NOMO-1 (cell line): ENCODE measurements at regions not wholly inside any gene's neighbourhood (a gene's known extent, or its start where the extent isn't known, plus 50 kb on each side); places are given as distances from the start of the nearest gene placed in this dataset.

ENCODE experiments used
- DNase-seq, 2 experiments: peaks; one replicate each; lab custom pipeline; 2025; ENCODE audit not compliant: unreplicated experiment in 2 of 2; lab: John Stamatoyannopoulos, UW

DNA sequence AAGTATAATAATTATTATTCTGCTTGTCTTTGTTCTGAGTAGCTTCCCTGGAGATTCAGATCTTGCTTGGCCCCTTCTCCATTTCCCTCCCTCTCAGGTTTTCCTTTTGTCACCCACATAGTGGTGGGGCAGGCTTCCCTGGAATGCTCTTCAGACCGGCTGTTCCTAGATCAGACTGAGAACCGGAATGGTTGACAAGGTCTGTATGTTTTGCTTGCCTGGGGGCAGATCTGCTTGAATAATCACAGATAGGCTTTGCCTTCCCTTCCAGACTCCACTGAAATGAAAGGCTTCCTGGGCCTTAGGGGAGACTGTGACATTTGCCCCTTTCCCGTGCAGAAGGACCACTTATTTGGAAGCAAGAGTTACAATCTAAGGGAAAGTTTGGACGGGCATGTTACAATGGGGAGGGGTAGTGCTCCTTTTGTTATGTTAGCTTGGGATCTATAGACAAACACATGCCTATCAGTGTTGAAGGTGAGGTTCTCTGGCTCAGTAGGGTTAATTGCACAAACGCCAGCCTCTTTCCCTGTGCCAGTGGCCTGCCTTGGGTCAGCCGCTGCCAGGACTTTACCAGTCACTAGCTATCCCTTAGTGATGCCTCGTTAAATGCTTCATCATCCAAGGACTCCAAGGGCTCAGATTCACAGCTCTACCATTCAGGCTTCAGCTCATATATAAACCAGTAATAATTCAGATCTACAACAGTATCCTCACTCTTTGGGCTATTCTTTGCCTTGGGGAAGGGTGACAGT lies 178.6 kb downstream of the SNAPC1 start:
- DNase-seq: no peak

DNA sequence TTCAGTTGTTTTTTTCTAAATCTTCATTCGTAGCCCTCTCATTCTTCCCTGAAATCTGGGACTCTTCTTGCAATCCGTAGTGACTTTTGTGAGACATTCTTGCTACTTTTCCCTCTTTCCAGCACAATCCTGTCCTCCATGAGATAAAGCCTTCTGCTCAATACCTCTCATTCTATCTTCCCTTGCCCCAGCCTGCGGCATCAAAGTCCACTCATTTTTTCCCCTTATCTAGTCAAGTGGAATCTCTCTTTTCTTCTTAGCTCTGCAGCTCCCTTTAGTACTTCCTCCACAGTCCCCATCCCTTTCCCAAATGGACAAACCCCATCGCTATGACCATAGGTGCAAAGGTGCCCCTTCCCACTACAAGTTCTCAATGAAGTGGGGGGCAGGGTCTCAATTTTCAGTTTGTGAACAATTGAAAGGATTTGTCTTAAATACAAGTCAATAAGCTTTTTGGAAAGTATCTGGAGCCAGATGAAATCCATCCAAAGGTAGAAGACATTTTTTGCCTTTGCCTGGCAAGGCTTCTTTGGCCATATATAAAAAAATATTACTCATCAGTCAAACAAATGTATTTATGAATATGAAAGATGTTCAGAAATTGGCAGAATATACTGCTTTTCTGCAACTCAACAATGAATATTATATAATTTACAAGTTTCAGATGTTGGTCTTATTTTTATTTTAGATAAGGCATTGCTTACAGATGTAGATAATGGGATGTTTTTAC lies 179.4 kb downstream of the SNAPC1 start:
- DNase-seq: no peak

- DNase-seq: no peak
These were observed 186.2 kb downstream of the SNAPC1 start for GRCh38 chr14:61948376-61948775.

- DNase-seq: no peak
These were observed 188.1 kb downstream of the SNAPC1 start for GRCh38 chr14:61950340-61950739.

DNA sequence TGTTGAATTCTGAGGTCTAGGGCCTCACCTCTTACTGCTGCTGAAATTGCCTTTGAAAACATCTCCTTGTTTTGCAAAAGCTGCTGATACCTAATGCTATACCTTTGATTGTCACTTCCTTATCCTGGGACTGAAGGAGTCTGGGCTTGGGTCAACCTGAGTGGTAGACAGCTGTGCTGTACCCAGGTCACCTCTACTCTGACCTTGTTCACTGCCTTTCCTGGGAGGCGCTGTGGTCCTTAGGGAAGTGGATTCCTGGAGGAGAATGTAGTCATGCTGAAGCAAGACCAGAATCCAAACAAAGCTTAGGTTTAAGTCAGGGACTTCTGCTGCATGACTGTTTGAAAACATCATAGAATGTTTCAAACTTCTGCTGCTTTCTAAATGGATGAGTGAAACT lies 191.4 kb downstream of the SNAPC1 start:
- DNase-seq: no peak

DNA sequence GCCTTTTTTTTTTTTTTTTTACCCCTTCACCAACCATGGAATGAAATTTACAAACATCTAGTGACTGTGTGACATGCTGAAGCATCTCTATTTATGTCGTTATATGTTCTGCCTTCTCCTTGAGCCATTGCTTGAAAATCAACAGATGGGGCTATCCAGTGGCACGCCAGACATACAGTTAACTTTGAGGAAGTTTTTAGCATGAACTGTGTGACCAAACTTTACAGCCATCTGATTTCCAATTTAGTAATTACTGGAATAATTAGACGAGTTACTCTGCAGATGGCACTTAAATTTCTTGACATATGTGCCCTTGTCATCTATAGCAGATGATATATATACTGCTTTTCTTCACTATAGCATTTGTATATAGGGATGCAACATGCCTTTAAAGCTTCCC lies 192.1 kb downstream of the SNAPC1 start:
- DNase-seq: no peak

- DNase-seq: no peak
These were observed 194.3 kb downstream of the SNAPC1 start for GRCh38 chr14:61956517-61956916.

DNA sequence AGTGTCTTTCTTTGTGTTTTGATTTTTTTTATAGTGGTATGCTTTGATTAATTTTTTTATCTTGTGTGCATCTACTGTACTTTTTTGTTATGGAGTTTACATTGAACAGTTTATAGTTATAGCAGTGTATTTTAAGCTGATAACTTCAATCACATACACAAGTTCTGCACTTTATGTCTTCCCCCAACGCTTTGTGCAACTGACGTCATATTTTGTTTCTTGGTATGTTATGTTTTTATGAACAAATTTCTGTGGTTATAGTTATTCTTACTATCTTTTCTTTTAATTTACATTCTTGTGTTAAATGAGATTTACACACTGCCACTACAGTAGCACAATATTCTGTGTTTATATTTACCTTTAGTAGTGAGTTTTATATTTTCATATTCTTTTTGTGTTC lies 197.1 kb downstream of the SNAPC1 start:
- DNase-seq: no peak

DNA sequence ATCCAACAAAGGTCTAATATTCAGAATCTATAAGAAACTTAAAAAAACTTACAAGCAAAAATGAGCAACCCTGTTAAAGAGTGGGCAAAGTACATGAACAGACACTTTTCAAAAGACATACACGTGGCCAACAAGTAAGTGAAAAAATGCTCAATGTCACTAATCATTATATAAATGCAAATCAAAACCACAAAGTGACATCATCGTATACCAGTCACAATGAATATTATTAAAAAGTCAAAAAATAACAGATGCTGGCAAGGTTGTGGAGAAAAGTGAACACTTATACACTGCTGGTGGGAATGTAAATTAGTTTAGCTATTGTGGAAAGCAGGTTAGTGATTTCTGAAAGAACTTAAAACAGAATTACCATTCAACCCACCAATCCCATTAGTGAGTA lies 199.1 kb downstream of the SNAPC1 start:
- DNase-seq: no peak

GRCh38 chr14:61963926-61964325 lies 201.7 kb downstream of the SNAPC1 start:
- DNase-seq: no peak

DNA sequence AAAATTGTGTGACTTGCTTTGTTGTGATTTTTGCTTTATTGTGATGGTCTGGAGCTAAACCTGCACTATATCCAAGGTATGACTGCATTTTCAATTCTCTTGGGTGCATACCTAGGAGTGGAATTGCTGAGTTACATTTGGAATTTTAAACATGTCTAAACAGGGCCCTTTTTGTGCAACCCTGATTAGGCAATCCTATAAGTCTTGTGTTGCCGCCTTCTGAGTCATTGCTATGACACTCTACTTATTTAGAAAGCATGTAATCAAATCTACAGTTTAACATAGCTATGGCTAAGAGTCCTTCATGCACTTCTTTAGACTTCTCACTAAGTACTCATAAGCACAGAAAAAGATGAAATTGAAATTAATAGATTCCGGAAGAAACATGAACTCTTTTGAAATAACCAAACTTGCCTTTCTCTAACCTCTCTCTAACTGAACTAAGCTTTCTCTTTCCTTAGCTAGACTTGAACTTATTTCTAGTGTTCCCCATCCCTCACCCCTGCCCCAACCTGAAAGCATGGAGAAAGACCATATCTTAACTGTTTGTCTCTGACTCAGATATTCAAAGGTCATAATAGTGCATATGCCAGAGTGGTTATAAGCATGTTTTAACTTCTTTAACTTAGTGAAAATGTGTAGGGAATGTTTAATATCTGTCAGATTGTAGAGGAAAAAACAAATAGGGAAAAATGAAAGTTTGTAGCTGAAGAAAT lies 203.0 kb downstream of the SNAPC1 start:
- DNase-seq: peak in 1 of 2 experiments; percentile 3

- DNase-seq: no peak
These were observed 206.0 kb downstream of the SNAPC1 start for GRCh38 chr14:61968207-61968606.

GRCh38 chr14:61972711-61973110 lies 210.5 kb downstream of the SNAPC1 start:
- DNase-seq: no peak

DNA sequence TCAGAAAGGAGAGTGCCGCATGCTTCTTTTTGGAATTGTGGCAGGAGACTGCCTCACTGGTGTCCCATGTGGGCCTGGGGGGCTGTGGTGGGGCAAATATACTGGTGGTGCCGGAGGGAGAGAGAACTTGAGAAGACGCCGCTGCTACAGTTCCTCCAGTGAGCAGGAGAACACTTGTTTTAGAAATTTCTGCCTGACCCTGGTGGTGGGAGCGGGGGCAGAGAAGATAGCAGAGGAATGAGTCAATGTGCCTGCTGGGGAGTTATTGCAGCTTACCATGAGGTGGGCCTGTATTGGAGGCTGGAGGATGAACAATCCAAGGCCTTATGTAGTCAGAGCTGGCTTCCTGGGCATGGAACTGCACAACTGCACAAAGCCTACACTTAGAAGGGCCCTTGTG lies 211.8 kb downstream of the SNAPC1 start:
- no peak for DNase-seq

DNA sequence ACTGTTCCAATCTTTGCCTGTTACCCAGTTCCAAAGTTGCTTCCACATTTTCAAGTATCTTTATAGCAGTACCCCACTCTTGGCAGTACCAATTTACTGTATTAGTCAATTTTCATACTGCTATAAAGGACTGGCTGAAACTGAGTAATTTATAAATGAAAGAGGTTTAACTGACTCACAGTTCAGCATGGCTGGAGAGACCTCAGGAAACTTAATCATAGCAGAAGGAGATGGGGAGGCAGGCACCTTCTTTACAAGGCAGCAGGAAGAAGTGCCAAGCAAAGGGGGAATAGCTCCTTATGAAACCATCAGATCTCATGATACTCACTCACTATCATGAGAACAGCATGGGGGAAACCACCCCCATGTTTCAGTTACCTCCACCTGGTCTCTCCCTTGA lies 215.0 kb downstream of the SNAPC1 start:
- DNase-seq: no peak

DNA sequence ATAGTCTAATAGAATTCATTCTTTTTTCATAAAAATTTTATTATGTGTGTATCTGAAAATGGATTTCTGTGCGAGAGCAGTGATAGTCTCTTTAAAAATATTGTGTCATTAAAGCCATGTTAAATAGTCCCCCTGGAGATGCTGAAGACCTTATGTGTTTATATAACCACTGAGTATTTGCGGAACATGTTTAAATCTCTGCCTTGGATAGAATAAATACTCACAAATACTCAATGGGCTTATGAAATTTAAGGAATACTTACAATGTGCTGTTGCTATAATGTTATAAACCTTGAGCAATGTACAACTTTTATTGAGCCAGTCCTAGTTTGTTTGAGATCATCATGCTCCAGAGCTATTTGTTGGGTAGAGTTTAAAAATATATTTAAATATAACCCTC lies 226.0 kb downstream of the SNAPC1 start:
- no peak for DNase-seq

DNA sequence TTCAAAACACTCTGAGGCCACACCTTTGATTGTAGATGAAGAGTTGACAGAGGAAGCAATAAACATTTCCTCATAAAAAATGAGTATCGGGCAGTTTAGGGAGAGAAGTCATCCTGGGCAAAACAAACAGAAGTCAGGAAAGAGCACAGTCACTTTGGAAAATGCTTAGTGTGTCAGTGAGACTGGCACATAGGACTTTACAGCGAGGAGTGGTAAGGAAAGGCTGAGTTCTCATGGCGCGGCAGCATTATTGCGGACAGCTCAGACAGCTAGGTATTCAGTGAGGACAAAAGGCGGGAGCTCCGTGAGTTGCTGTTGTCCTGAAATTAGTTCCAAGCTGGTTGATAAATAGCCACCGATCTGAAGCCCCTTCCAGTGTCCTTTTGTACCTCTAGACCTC lies 229.9 kb downstream of the SNAPC1 start:
- DNase-seq: no peak

DNA sequence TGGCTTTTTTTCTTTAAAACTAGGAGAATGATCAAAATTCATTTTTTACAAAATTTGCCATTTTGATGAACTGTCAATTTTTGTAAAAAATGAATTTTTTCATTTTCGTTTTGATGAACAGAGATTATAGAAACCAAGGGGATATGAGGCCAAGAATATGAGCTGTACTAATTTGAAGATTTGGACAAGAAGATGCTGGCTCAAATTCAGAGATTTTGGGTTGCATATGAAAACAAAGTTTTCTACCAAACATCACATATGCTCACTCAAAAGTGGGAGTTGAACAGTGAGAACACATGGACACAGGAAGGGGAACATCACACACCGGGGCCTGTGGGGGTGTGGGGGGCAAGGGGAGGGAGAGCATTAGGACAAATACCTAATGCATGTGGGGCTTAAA lies 230.7 kb downstream of the SNAPC1 start:
- no peak for DNase-seq

- no peak for DNase-seq
These were observed 232.4 kb downstream of the SNAPC1 start for GRCh38 chr14:61994589-61994988.

DNA sequence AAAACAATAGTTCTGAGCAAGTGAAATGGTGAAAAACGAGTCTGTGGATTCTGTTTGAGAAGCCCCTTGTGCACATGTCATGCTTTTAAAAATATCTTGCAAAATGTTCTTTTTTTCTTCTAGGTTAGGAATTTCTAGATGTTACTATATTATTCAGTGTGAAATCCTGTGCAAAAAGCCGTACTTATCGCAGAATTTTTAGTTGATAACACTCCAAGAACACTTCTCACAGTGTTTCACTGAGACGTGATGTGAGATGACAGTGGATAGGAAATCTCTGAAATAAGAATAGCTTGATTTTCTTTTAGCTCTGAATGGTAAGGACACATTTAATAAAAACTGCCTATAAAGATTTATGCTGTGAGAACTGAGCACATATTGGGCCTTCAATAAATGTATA lies 234.5 kb downstream of the SNAPC1 start:
- no peak for DNase-seq

DNA sequence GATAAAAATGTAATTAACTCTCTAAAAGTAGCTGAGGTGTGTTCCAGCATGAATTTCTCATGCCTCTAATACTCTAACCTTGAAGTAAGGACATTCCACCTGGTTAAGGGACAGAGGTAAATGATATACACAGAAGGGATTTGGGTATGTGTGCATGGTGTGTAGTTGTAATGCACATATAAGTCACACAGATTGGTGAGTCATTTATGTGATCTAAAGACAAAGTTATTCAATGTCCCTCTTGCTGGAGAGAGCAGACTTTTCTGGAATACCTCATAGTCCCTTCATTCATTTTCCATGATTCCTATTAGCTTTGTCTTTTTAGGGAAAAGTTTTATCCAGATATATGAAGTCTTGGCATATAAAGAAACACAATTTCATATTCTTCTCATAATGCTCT lies 234.9 kb downstream of the SNAPC1 start:
- DNase-seq: no peak

GRCh38 chr14:62001963-62002362 lies 239.7 kb downstream of the SNAPC1 start:
- no peak for DNase-seq
